HUES64 (cell line): ENCODE measurements at regions not wholly inside any gene's neighbourhood (a gene's known extent, or its start where the extent isn't known, plus 50 kb on each side); places are given as distances from the start of the nearest gene placed in this dataset.

Experiments used
- H3K27ac ChIP-seq: 2 replicates; pipeline ENCODE4 v1.7.0; 2013; ENCODE audit warnings: low read depth, low read length, inconsistent platforms
- H3K27me3 ChIP-seq: 2 replicates; pipeline ENCODE4 v1.6.1; 2013; ENCODE audit warnings: mild to moderate bottlenecking, low read length; ENCODE audit not compliant: insufficient read depth
- H3K36me3 ChIP-seq: 2 replicates; pipeline ENCODE4 v1.6.1; 2013; ENCODE audit warnings: mild to moderate bottlenecking, low read length; ENCODE audit not compliant: insufficient read depth
- H3K4me1 ChIP-seq: 2 replicates; pipeline ENCODE4 v1.6.1; 2013; ENCODE audit warnings: mild to moderate bottlenecking, low read length, moderate library complexity; ENCODE audit not compliant: insufficient read depth
- H3K4me3 ChIP-seq: 2 replicates; pipeline ENCODE4 v1.5.1; 2013; ENCODE audit warnings: mild to moderate bottlenecking, low read length, moderate library complexity
- H3K9ac ChIP-seq: 2 replicates; pipeline ENCODE4 v1.6.1; 2013; ENCODE audit warnings: mild to moderate bottlenecking, low read depth, low read length
- H3K9me3 ChIP-seq: 2 replicates; pipeline ENCODE4 v1.6.1; 2013; ENCODE audit warnings: low read depth, low read length; ENCODE audit not compliant: insufficient read depth
- WGBS: fragments of 150-250, 120-280 bp; methylation state at CpG from one replicate; pipeline ENCODE4 v1.1.7; 2013; ENCODE audit warnings: missing lambda C conversion rate; 5-methylcytosine and 5-hydroxymethylcytosine counted together

DNA sequence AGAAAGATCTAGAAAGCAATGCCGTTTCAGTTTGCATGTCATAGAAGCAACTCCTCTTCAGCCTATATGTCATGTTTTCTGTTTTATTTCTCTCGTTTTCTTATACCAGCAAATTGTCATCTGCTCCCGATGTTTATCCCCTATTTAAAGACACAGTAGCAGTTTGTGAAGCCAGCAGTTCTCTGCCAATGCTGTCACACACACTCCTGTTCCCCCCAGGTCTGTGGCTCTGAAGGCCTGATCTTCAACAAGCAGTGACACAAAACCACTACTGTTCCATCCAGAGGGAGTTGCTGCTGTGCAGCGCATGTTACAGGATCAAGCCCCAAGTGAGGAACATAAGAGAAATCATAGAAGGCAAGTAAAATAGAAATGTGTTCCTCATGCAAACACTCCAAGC lies 364.1 kb upstream of the SLC30A5 start:
- WGBS = 82% methylated on average over 4 of the region's 4 CpGs
- H3K27ac ChIP-seq = no peak overlapping the region

GRCh38 chr5:68730220-68730978 lies 363.4 kb upstream of the SLC30A5 start:
- WGBS = 86% methylated on average over 7 of the region's 7 CpGs
- Histone ChIP-seq H3K4me3 (no peak overlapping the region), H3K27me3 (no peaks in the 10 kb centered on the region), H3K9me3 (no peaks in the 10 kb centered on the region), H3K36me3 (no peaks in the 10 kb centered on the region), H3K4me1 (no peaks in the 10 kb centered on the region; the same call in 1 of the 2 replicates), H3K27ac (no peak overlapping the region), H3K9ac (no peak overlapping the region)

More for the DNA sequence above, 364.1 kb upstream of the SLC30A5 start:
- no peak overlapping the region for H3K9ac ChIP-seq
- H3K27me3 ChIP-seq = no peaks in the 10 kb centered on the region
- no peaks in the 10 kb centered on the region for H3K9me3 ChIP-seq
- no peaks in the 10 kb centered on the region for H3K36me3 ChIP-seq
- H3K4me1 ChIP-seq = no peaks in the 10 kb centered on the region; the same call in 1 of the 2 replicates
- no peak overlapping the region for H3K4me3 ChIP-seq

DNA sequence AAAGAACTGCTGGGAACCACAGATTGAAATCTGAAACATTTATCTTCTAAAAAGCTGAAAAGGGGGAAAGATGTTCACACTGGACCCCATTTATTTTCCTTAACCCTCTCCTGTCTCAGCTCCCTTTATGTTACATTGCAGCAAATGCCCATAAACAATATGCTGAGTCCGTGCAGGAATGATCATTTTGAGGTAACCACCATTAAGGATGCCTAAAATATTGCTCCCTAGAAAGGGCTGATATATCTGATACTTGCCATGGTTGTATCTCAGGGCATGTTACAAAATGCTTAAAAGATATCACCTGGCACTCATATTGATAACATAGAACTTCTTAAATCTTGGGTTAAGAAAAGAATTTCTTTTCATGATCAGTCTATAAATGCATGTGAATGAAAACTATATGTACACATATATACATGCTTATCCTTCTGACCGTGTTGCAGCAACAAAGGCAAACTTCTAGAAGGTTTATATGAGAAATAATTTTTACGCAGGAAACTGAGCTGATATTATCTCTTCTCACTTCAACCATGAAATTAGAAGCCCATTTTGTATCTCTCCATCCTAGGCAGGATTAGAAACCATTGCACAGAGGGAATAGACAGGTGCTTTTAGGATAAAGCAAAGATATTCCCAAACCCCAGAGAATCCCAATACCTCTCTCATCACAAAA lies 362.7 kb upstream of the SLC30A5 start:
- WGBS = 100% methylated on average over 1 of the region's 3 CpGs
- Histone ChIP-seq H3K4me3 (no peak overlapping the region), H3K4me1 (no peaks in the 10 kb centered on the region; the same call in 1 of the 2 replicates), H3K9me3 (no peaks in the 10 kb centered on the region), H3K27me3 (no peaks in the 10 kb centered on the region), H3K27ac (no peak overlapping the region), H3K9ac (no peak overlapping the region), H3K36me3 (no peaks in the 10 kb centered on the region)

GRCh38 chr5:68732251-68732650 lies 361.6 kb upstream of the SLC30A5 start:
- H3K36me3 ChIP-seq = no peaks in the 10 kb centered on the region
- no peaks in the 10 kb centered on the region; the same call in 1 of the 2 replicates for H3K4me1 ChIP-seq
- no peak overlapping the region for H3K4me3 ChIP-seq
- H3K27me3 ChIP-seq = no peaks in the 10 kb centered on the region
- H3K9me3 ChIP-seq = no peaks in the 10 kb centered on the region
- H3K27ac ChIP-seq = no peak overlapping the region
- no peak overlapping the region for H3K9ac ChIP-seq

- Histone ChIP-seq H3K27ac (no peak overlapping the region), H3K4me3 (no peak overlapping the region), H3K36me3 (no peaks in the 10 kb centered on the region), H3K4me1 (no peaks in the 10 kb centered on the region; the same call in 1 of the 2 replicates), H3K9ac (no peak overlapping the region), H3K9me3 (no peaks in the 10 kb centered on the region), H3K27me3 (no peaks in the 10 kb centered on the region)
- 93% methylated on average over 4 of the region's 4 CpGs for WGBS
Measured at GRCh38 chr5:68734781-68735180, 359.0 kb upstream of the SLC30A5 start.

GRCh38 chr5:68738236-68738635 lies 355.6 kb upstream of the SLC30A5 start:
- Histone ChIP-seq H3K9me3 (no peaks in the 10 kb centered on the region), H3K27ac (no peak overlapping the region), H3K4me1 (no peaks in the 10 kb centered on the region), H3K36me3 (no peaks in the 10 kb centered on the region), H3K27me3 (no peaks in the 10 kb centered on the region), H3K4me3 (no peak overlapping the region), H3K9ac (no peak overlapping the region)
- 94% methylated on average over 9 of the region's 9 CpGs for WGBS

- no peak overlapping the region for H3K27ac ChIP-seq
- no peaks in the 10 kb centered on the region for H3K27me3 ChIP-seq
- no peaks in the 10 kb centered on the region for H3K4me1 ChIP-seq
- H3K4me3 ChIP-seq = no peak overlapping the region
- no peaks in the 10 kb centered on the region for H3K36me3 ChIP-seq
- H3K9me3 ChIP-seq = no peaks in the 10 kb centered on the region
- 94% methylated on average over 4 of the region's 4 CpGs for WGBS
- no peak overlapping the region for H3K9ac ChIP-seq
Measured at GRCh38 chr5:68738841-68739240, 355.0 kb upstream of the SLC30A5 start.

DNA sequence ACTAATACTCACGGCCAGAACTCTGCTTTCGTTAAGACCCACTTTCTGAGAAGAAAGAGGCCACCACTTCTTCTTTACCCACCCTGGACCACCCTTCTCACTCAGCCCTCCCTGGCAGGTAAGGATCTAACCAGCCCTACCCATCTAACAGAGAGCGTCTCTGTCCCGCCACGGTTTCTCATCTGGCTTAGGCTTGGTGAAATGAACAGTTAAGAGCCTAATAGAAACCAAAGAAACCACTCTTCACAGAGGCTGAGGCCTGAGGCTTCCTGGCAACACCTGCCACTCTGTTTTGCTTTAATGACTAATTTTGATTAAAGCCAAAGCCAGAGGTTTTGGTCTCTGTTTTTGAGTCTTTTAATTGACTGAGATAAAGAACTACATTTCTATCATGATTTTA lies 354.1 kb upstream of the SLC30A5 start:
- WGBS = 94% methylated on average over 5 of the region's 5 CpGs
- no peak overlapping the region for H3K9ac ChIP-seq
- H3K27me3 ChIP-seq = no peaks in the 10 kb centered on the region
- no peak overlapping the region for H3K27ac ChIP-seq
- H3K9me3 ChIP-seq = no peaks in the 10 kb centered on the region
- H3K4me3 ChIP-seq = no peak overlapping the region
- no peaks in the 10 kb centered on the region for H3K36me3 ChIP-seq
- no peaks in the 10 kb centered on the region for H3K4me1 ChIP-seq

DNA sequence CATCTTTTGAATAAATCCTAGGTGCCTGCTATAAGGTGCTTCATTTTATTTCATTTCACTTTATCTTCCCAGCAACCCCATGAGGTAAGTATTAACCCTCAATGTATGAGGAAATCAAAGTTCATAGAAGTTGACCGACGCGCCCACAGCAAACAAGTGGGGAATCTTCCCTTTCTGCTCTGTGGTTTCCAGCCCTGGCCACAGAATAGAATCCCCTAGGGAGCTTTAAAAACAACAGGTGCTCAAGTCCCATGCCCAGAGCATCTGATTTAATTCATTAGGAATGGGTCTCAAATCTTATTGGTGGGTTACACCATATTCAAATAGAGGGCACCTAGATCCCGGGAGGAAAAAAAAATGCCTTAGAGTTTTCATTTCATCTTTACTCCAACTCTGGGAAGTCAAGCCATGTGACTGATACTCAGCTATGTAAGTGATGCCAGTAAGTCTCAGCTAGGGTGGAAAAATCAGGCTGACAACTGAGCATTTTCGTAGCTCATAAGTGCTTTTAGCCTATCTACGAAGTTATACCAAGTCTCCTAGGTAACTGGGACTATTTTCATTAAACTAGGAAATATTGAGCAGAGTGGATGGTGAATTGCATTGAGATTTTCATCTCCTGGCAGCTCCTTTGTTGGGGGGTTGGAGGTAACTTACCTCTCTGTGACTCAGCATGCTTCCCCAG lies 353.4 kb upstream of the SLC30A5 start:
- Histone ChIP-seq H3K9ac (no peak overlapping the region), H3K4me3 (no peak overlapping the region), H3K27ac (no peak overlapping the region), H3K4me1 (no peaks in the 10 kb centered on the region), H3K27me3 (no peaks in the 10 kb centered on the region), H3K36me3 (no peaks in the 10 kb centered on the region), H3K9me3 (no peaks in the 10 kb centered on the region)
- WGBS = 94% methylated on average over 6 of the region's 6 CpGs

DNA sequence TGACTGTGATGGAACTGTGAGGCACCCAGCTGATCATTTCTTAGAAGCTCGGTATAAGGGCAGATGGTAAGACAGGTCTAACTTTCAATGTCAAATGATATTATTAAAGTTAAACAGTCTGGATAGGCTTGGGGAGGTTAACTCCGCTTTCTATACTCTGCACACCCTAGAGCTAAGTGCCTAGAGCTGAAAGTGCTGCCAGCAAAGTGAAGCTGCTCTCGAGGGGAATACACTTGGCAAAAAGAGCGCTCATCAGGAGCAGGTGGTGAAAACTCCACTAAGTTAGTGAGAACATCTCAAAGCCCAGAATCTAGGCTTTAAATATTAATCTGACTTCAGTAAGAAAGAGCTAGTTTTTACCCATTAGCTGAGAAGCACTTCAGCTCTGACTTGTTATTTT lies 349.6 kb upstream of the SLC30A5 start:
- H3K27me3 ChIP-seq = no peaks in the 10 kb centered on the region
- H3K36me3 ChIP-seq = no peaks in the 10 kb centered on the region
- no peak overlapping the region for H3K9ac ChIP-seq
- WGBS = 90% methylated on average over 4 of the region's 4 CpGs
- H3K27ac ChIP-seq = no peak overlapping the region
- no peaks in the 10 kb centered on the region for H3K9me3 ChIP-seq
- H3K4me3 ChIP-seq = no peak overlapping the region
- no peaks in the 10 kb centered on the region for H3K4me1 ChIP-seq

DNA sequence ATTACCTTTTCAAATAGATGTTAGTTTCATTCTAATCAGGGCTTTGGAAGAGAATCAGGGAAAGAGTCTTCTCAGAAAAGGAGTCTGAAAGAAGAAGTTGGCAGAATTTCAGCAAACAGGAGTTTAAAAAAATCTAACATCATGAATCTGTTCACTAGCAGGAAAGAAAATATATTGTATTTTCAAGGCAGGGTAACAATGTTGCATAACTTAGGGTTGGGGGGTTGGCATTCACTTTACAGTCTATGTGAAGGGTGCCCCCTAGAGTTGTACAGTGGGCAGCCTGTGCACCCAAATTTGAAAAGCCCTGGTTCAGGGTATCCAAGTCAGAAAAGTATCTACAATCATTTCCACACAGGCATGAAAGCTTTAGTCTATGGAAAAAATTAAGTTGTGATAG lies 348.4 kb upstream of the SLC30A5 start:
- Histone ChIP-seq H3K4me3 (no peak overlapping the region), H3K36me3 (no peaks in the 10 kb centered on the region), H3K9me3 (no peaks in the 10 kb centered on the region), H3K27ac (no peak overlapping the region), H3K4me1 (no peaks in the 10 kb centered on the region), H3K9ac (no peak overlapping the region), H3K27me3 (no peaks in the 10 kb centered on the region)
